ENCODE measurements at regions not wholly inside any gene's neighbourhood (a gene's known extent, or its start where the extent isn't known, plus 50 kb on each side); places are given as distances from the start of the nearest gene placed in this dataset.
A peak's percentile ranks its signal among the peaks of the same experiment; 100 is the strongest.

GRCh38 chrY:6782334-6782733 lies 128.2 kb upstream of the TBL1Y start:
- TF ChIP-seq CTCF (IDR thresholded peaks at IDR 0.05), result no peak

- no peak for TF ChIP-seq CTCF (IDR thresholded peaks at IDR 0.05)
Observed at GRCh38 chrY:6786960-6787359, 123.5 kb upstream of the TBL1Y start.

DNA sequence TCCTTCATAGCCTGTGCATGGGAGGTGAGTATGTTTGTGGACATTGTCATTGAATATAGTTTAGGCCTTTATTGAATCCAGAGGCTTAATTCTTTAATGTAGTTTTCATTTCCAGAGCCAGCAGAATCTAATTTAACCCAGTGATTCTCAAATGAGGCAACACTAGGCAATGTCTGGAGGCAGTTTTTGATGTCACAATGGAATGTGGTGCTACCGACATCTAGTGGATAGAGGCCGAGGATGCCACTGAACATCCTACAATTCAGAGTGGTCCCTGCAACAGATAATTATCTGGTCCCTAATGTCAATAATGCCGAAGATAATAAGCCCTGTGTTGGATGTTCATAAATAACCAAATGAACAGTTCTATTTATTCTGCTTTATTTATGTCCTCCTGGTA lies 98.9 kb upstream of the TBL1Y start:
- peak; percentile 68 for TF ChIP-seq CTCF (IDR thresholded peaks at IDR 0.05)
